Peyer's patch (tissue), 4 donors: ENCODE measurements at regions not wholly inside any gene's neighbourhood (a gene's known extent, or its start where the extent isn't known, plus 50 kb on each side); places are given as distances from the start of the nearest gene placed in this dataset.

ENCODE experiments used
- POLR2A ChIP-seq, 2 donors: fragments of 450-650 bp; IDR thresholded peaks; one replicate each; pipeline ENCODE4 v1.5.1; 2017; ENCODE audit warnings: antibody characterized with exemption in 2 of 2, mild to moderate bottlenecking in 2 of 2, moderate library complexity in 2 of 2
- TF ChIP-seq, protein P1 (sequence below), 6 experiments: fragments of 450-650 bp in 4 of 6; fragments of 200-600 bp in 2 of 6; sonication (generic) in 1 of 6; IDR thresholded peaks; one replicate each; pipeline ENCODE4 v1.5.1; 2017 to 2019; ENCODE audit warnings: antibody characterized with exemption in 6 of 6, mild to moderate bottlenecking in 3 of 6, moderate library complexity in 1 of 6

DNA sequence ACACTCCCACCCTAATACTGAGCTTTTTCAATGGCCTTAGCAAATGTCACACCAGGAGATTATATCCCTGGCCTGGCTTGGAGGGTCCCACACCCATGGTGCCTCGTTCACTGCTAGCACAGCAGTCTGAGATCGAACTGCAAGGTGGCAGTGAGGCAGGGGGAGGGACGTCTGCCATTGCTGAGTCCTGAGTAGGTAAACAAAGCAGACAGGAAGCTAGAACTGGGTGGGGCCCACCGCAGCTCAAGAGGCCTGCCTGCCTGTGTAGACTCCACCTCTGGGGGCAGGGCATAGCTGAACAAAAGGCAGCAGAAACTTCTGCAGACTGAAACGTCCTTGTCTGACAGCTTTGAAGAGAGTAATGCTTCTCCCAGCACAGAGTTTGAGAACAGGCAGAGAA lies 338.9 kb upstream of the MBL2 start:
- TF ChIP-seq, protein P1, sequence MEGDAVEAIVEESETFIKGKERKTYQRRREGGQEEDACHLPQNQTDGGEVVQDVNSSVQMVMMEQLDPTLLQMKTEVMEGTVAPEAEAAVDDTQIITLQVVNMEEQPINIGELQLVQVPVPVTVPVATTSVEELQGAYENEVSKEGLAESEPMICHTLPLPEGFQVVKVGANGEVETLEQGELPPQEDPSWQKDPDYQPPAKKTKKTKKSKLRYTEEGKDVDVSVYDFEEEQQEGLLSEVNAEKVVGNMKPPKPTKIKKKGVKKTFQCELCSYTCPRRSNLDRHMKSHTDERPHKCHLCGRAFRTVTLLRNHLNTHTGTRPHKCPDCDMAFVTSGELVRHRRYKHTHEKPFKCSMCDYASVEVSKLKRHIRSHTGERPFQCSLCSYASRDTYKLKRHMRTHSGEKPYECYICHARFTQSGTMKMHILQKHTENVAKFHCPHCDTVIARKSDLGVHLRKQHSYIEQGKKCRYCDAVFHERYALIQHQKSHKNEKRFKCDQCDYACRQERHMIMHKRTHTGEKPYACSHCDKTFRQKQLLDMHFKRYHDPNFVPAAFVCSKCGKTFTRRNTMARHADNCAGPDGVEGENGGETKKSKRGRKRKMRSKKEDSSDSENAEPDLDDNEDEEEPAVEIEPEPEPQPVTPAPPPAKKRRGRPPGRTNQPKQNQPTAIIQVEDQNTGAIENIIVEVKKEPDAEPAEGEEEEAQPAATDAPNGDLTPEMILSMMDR (IDR thresholded peaks at IDR 0.05), result no peak
- TF ChIP-seq POLR2A (IDR thresholded peaks at IDR 0.05), result no peak
